Muscle of back (tissue), 3 donors: ENCODE measurements at regions not wholly inside any gene's neighbourhood (a gene's known extent, or its start where the extent isn't known, plus 50 kb on each side); places are given as distances from the start of the nearest gene placed in this dataset.

ENCODE experiments used
- DNase-seq, 3 donors: peaks; one replicate each; pipeline versions ENCODE4 v3.0.0 to v3.0.0-alpha.2; 2013

DNA sequence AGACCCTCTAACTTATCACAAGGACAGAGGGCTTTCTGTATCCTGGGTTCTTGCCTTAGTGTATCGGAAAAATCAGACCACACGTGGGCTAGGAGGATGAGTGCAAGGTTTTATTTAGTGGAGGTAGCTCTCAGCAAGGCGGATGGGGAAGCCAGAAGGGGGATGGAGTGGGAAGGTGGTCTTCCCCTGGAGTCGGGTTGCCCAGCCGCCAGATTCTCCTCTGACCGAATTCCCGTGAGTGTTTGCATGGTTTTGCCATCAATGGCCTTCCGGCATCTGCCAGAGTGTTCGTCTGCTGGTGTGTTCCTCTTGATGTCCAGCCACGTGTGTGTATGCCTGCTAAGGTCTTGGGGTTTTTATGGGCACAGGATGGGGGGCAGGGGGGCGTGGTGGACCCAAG lies 1335.1 kb upstream of the SPRY2 start:
- DNase-seq: no peak

DNA sequence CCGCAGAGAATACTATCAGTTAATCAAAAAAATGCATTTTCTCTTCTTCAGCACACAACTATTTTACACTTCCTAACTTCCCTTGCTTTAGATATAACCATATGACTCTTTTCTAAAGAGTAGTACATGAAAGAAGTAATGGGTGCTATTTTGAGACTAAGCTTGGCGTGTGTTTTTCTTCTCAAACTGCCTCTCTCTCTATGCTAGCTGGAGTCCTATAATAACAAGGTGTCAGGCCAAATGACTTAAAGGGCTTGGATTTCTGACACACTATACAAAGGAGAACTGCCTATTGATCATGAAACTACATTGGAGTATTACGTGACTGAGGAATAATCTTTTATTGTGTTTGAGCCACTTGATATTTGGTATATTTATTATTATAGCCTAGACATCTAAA lies 1330.1 kb upstream of the SPRY2 start:
- no peak for DNase-seq

DNA sequence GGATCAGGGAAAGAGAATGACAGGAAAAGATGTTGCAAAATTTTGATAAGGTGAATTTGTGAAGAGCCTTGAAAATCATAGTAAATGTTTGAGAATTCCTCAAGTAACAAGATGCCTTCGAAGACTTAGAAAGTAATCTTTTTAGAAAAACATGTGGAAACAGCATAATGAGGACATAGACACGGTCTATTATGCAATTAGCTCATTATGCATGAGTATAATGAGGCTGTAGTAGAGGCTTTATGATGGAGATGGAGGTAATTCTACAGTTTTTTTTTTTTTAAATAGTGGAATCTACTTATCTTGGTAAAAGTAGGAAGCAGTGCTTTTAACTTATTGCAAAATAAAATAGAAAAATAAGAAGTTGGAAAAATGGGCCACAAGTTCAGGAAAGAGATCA lies 1329.1 kb upstream of the SPRY2 start:
- DNase-seq: no peak

- no peak for DNase-seq
Measured at GRCh38 chr13:81664872-81665271, 1323.9 kb upstream of the SPRY2 start.

GRCh38 chr13:81659984-81660383 lies 1319.1 kb upstream of the SPRY2 start:
- DNase-seq: no peak

DNA sequence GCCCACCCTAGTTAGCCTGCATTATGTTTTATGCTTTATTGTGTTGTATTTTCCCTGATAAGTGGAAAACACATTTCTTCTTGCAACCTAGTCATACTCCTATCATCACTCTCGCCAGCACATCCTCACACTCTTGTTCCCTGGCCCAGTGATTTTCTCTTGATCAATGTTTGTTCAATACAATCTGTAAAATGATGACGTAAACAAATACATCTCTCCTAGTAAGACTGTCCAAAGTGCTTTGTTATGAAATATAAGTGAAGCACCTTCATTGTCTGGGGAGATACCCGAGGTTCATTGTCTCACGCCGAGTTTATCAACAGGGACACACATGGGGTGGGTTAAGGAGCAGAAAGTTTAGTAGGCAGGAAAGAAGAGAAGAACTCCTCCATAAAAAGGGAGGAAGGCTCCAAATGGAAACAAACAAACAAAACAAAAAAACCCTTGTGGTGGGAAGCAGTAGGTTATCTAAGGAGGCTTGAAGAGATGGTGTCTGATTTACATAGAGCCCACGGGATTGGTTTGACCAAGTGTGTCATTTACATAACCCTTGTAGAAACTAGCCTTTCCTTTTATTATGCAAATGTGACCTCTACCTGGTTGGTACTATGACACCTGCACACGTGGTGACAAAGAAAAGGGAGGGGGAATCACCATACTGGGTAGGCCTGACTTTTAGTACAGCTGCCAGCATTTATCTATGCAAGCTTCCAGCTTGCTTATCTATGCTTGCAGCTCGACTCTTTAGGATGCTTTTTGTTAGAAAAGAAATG lies 1317.9 kb upstream of the SPRY2 start:
- DNase-seq: no peak

GRCh38 chr13:81639984-81640582 lies 1299.2 kb upstream of the SPRY2 start:
- no peak for DNase-seq

DNA sequence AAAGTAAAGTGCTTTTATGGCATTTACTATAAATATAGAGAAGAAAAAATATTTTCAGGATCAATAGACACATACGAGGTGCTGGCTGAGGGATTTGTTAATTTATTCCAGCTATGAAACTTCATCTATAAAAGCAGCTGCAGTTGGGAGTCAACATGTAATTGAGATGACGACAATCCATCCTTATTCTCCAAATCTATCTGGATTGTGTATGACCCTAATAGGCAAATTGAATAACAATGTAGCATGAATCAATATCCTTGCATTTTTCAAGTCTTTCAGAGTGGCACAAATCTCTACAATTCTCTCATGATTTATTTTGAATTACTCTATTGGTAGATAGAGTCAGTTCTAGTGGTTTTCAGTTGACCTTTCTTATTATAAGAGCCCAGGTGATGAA lies 1296.5 kb upstream of the SPRY2 start:
- DNase-seq: no peak

- DNase-seq: no peak
Measured at GRCh38 chr13:81636120-81636519, 1295.2 kb upstream of the SPRY2 start.

GRCh38 chr13:81615031-81615430 lies 1274.1 kb upstream of the SPRY2 start:
- no peak for DNase-seq

DNA sequence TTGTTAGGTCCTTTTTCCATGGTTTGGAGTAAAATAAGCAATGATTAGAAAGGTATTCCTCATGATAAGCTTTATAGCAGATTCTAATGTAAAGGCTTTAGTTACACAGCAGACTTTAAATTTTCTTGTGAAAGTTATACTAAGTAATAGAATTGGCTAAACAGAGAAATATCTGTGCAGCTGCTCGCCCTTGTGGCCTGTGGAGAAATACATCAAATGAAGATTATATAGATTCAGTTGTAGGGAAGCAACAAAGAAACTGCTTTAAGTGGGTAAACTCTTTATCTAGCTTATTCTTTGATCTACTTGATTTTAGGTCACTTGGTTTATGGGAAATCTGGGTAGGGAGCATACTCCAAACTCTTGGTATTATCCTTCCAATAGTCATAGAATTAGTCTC lies 1269.7 kb upstream of the SPRY2 start:
- DNase-seq: peak in 1 of 3 donors; percentile 34

- DNase-seq: no peak
Measured at GRCh38 chr13:81609335-81609734, 1268.4 kb upstream of the SPRY2 start.

- no peak for DNase-seq
Measured at GRCh38 chr13:81606074-81606473, 1265.1 kb upstream of the SPRY2 start.

- peak in 1 of 3 donors; percentile 13 for DNase-seq
Measured at GRCh38 chr13:81602241-81602640, 1261.3 kb upstream of the SPRY2 start.

DNA sequence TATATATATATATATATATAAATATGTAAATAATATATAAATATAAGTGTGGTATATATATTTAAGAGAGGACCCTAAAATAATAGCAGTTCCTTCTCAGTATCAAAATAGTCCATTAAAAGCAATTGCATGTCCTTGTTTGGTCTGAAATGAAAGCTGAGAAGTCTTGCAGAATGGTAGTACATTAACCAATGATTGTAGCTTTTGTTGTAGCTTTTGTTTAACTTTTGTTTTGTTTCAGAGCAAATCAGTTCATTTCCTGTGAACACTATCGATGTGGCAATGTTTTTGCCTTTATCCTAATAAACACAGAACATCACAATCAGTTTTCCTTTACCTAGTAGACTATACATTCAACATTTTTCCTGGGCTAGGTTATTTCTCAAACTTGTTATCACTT lies 1256.2 kb upstream of the SPRY2 start:
- DNase-seq: no peak

DNA sequence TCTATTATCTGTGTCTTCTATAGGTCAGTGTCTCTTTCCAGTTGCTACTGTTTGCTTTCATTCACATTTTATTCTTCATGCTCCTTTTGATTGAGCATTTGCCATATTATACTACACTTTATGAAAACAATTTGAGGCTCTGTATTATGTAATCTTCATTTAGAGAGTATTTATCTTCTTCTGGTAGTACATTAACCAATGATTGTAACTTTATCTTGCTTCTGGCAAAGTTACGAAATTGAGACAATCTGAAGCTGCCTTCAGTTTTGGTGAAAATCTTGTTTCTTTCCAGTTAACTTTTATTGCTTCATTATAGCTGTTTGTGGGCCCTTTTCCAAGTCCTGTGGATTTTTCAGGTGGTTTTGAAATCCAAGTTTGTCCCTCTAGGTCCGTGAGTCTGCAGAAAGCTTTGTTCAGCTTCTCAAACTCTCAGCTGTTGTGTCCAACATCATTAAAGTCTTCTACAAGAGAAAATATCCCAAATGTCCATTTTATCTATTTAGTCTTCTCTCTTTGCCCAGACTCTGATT lies 1255.4 kb upstream of the SPRY2 start:
- DNase-seq: no peak

GRCh38 chr13:81591528-81592220 lies 1250.7 kb upstream of the SPRY2 start:
- no peak for DNase-seq

- no peak for DNase-seq
Measured at GRCh38 chr13:81582381-81582780, 1241.5 kb upstream of the SPRY2 start.

DNA sequence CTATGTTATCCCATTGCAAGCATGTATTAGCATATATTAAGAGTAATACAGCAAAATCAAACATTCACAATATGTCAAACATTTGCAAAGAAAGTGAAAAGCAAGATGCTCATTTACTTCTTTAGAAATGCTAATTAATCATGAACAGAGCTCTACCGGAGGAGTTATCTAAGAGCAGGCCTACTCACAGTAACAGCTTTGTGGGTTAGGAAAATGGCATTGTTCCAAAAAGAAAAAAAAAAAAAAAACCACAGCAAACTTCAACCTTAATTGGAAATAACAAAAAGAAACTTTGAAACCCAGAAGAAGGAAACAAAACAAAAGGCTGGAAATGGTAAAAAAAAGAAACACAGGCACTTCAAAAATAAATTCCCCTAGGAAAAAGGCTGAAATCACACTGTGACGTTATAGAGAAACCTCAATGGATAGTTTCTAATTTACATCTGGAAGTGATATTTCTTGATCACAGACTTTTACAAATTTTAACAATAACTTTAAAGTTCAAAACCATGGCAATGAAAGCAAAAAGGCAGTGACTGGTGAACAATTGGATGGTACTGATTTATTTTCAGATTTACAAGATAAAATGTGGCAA lies 1236.8 kb upstream of the SPRY2 start:
- peak in 1 of 3 donors; percentile 17 for DNase-seq

- DNase-seq: peak; percentile 7 to 36 (median 28)
Measured at GRCh38 chr13:81568824-81569223, 1227.9 kb upstream of the SPRY2 start.

DNA sequence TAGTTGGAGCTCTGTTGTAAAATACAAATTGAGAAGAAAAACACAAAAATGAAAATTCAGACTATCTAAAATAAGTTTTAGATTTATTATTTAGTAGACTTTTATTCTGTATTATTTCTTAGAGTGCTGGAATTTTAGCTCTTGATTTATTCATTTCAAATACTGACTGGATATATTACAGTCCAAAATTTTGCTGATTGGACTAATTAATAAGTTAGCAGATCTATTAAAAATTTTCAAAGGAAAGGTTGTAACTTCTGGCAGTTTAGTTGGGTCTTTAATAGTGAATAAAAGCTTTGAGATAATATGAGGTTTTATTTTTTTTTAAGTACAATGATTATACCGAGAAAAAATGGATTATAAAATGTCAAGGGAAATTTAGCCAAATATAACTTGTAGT lies 1224.9 kb upstream of the SPRY2 start:
- no peak for DNase-seq

GRCh38 chr13:81563091-81563490 lies 1222.2 kb upstream of the SPRY2 start:
- no peak for DNase-seq

DNA sequence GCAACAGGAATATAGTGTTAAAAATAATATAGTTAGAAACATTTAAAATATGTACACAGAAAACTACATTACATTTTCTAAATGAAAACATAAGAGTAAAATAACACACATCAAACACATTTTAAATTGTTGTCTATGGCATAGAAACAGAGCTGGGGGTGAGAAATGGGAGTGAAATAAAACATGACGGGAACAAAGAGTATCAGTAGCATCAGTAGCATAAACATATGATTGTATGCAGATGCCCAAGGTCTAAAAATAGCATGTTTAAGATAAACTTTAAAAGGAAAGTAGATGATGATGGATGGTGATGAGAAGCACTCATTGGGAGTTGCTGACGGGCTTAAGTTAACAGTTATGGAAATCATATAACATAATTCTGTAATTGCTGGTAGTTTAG lies 1221.7 kb upstream of the SPRY2 start:
- DNase-seq: no peak
